GM21515 (cell line): ENCODE measurements at regions not wholly inside any gene's neighbourhood (a gene's known extent, or its start where the extent isn't known, plus 50 kb on each side); places are given as distances from the start of the nearest gene placed in this dataset.
"Not testable (repeated sequence)": the region's sequence is repeated elsewhere in the genome, so short reads cannot be mapped to it uniquely, and the experiment has no call there.

Source experiments
- ATAC-seq: cut with Tn5 transposase; IDR thresholded peaks from one replicate; pipeline ENCODE4 v1.9.1; 2021; ENCODE audit not compliant: unreplicated experiment

GRCh38 chr3:82521657-82522056 lies 760.2 kb upstream of the GBE1 start:
- no peak for ATAC-seq

- ATAC-seq: no peak
These were observed 759.4 kb upstream of the GBE1 start for GRCh38 chr3:82520846-82521245.

GRCh38 chr3:82509951-82510603 lies 748.6 kb upstream of the GBE1 start:
- no peak for ATAC-seq

GRCh38 chr3:82509106-82509842 lies 747.8 kb upstream of the GBE1 start:
- ATAC-seq: no peak

GRCh38 chr3:82506204-82506603 lies 744.8 kb upstream of the GBE1 start:
- ATAC-seq: no peak

GRCh38 chr3:82505079-82505756 lies 743.8 kb upstream of the GBE1 start:
- no peak for ATAC-seq

- no peak for ATAC-seq
These were observed 736.7 kb upstream of the GBE1 start for GRCh38 chr3:82498186-82498585.

- ATAC-seq: no peak
These were observed 735.6 kb upstream of the GBE1 start for GRCh38 chr3:82496890-82497560.

- no peak for ATAC-seq
These were observed 734.2 kb upstream of the GBE1 start for GRCh38 chr3:82495655-82496054.

GRCh38 chr3:82494977-82495489 lies 733.6 kb upstream of the GBE1 start:
- no peak for ATAC-seq

- no peak for ATAC-seq
These were observed 732.4 kb upstream of the GBE1 start for GRCh38 chr3:82493858-82494257.

- no peak for ATAC-seq
These were observed 713.9 kb upstream of the GBE1 start for GRCh38 chr3:82475306-82475705.

GRCh38 chr3:82474711-82475110 lies 713.3 kb upstream of the GBE1 start:
- ATAC-seq: no peak

- no peak for ATAC-seq
These were observed 712.6 kb upstream of the GBE1 start for GRCh38 chr3:82473864-82474541.

GRCh38 chr3:82467051-82467450 lies 705.6 kb upstream of the GBE1 start:
- ATAC-seq: no peak

- ATAC-seq: no peak
These were observed 701.5 kb upstream of the GBE1 start for GRCh38 chr3:82462977-82463376.

GRCh38 chr3:82461049-82461889 lies 699.8 kb upstream of the GBE1 start:
- no peak for ATAC-seq

GRCh38 chr3:82448320-82448719 lies 686.9 kb upstream of the GBE1 start:
- ATAC-seq: no peak

- not testable (repeated sequence) for ATAC-seq
These were observed 667.4 kb upstream of the GBE1 start for GRCh38 chr3:82428821-82429220.

- ATAC-seq: no peak
These were observed 662.5 kb upstream of the GBE1 start for GRCh38 chr3:82424031-82424339.
